Activated CD8-positive, alpha-beta T cell treated with anti-CD3 and anti-CD28 coated beads for 36 hours (primary cell): ENCODE measurements at regions not wholly inside any gene's neighbourhood (a gene's known extent, or its start where the extent isn't known, plus 50 kb on each side); places are given as distances from the start of the nearest gene placed in this dataset.

Experiments
- ATAC-seq: fragments of 200-7000 bp; cut with Tn5 transposase; one replicate; pipeline ENCODE4 v1.10.0; 2021; ENCODE audit warnings: mild to moderate bottlenecking, moderate library complexity
- CTCF ChIA-PET: fragments of 350-600 bp; sonication (Branson Sonifier 250); formaldehyde crosslinking; loops from one replicate; lab custom pipeline; 2021; ENCODE audit warnings: antibody characterized with exemption; lab: Charles Lee
- POLR2A ChIA-PET: fragments of 350-600 bp; sonication (Branson Sonifier 250); formaldehyde crosslinking; loops from one replicate; lab custom pipeline; 2021; ENCODE audit warnings: antibody characterized with exemption; lab: Charles Lee
- DNase-seq: peaks from one replicate; pipeline ENCODE4 v3.0.0-alpha.2; 2020
- H3K27ac Mint-ChIP-seq: one replicate; pipeline ENCODE4 v1.8.0; 2021; ENCODE audit warnings: mild to moderate bottlenecking, mixed read lengths
- H3K27me3 Mint-ChIP-seq: one replicate; pipeline ENCODE4 v1.8.0; 2021; ENCODE audit warnings: mixed read lengths
- H3K36me3 Mint-ChIP-seq: one replicate; pipeline ENCODE4 v1.8.0; 2021; ENCODE audit warnings: low read depth, mixed read lengths
- H3K4me1 Mint-ChIP-seq: one replicate; pipeline ENCODE4 v1.8.0; 2021; ENCODE audit warnings: low read depth, mixed read lengths
- H3K4me3 Mint-ChIP-seq: one replicate; pipeline ENCODE4 v1.8.0; 2021; ENCODE audit warnings: mild to moderate bottlenecking, moderate library complexity, mixed read lengths
- H3K9me3 Mint-ChIP-seq: one replicate; pipeline ENCODE4 v1.8.0; 2021; ENCODE audit warnings: mixed read lengths
- intact Hi-C: fragments of 100-400 bp; cut with micrococcal nuclease; formaldehyde crosslinking; loops from one replicate; pipeline ENCODE4 v1.10.0; 2022
- TF ChIP-seq, protein P1 (sequence below): fragments of 200-600 bp; IDR thresholded peaks from one replicate; pipeline ENCODE4 v1.8.0; 2022; ENCODE audit warnings: antibody characterized with exemption, mild to moderate bottlenecking

DNA sequence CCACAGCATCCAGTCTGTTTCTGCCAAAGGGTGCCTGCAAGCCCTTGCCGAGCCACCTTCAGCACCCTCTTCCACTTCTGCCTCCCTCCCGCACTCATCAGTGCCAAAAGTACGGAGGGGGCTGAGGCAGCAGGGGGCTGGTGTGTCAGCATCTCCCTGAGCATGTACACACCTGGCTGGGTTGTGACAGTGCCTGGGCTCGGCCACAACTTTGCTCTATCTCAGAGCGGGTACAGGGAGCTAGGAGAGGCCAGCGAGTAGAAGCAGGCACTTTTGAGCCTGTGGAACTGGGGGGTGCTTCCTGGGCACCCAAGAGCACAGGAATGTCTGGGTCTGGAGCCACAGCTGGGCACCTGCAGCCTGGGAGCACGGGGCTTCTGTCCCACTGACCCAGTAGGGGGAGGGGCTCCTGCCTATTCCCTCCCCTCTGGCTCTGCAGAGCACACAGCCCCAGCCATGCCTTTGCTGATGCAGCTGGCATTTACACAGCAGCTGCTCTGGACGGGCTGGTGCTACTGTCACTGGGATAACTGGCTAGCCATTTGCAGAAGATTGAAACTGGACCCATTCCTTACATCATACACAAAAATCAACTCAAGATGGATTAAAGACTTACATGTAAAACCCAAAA is 319.8 kb upstream of the RRP15 start:
- TF ChIP-seq, protein P1, sequence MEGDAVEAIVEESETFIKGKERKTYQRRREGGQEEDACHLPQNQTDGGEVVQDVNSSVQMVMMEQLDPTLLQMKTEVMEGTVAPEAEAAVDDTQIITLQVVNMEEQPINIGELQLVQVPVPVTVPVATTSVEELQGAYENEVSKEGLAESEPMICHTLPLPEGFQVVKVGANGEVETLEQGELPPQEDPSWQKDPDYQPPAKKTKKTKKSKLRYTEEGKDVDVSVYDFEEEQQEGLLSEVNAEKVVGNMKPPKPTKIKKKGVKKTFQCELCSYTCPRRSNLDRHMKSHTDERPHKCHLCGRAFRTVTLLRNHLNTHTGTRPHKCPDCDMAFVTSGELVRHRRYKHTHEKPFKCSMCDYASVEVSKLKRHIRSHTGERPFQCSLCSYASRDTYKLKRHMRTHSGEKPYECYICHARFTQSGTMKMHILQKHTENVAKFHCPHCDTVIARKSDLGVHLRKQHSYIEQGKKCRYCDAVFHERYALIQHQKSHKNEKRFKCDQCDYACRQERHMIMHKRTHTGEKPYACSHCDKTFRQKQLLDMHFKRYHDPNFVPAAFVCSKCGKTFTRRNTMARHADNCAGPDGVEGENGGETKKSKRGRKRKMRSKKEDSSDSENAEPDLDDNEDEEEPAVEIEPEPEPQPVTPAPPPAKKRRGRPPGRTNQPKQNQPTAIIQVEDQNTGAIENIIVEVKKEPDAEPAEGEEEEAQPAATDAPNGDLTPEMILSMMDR, result no peak
- intact Hi-C loops, result no loop called here
- CTCF ChIA-PET, result no interaction called here
- POLR2A ChIA-PET, result no interaction called here
- no peaks in the 10 kb centered on the region for H3K9me3 Mint-ChIP-seq
- no peak for ATAC-seq
- H3K36me3 Mint-ChIP-seq, result no peaks in the 10 kb centered on the region
- H3K4me1 Mint-ChIP-seq, result no peaks in the 10 kb centered on the region
- no peak overlapping the region for H3K4me3 Mint-ChIP-seq
- no peaks in the 10 kb centered on the region for H3K27me3 Mint-ChIP-seq
- DNase-seq, result no peak
- H3K27ac Mint-ChIP-seq, result no peak overlapping the region

DNA sequence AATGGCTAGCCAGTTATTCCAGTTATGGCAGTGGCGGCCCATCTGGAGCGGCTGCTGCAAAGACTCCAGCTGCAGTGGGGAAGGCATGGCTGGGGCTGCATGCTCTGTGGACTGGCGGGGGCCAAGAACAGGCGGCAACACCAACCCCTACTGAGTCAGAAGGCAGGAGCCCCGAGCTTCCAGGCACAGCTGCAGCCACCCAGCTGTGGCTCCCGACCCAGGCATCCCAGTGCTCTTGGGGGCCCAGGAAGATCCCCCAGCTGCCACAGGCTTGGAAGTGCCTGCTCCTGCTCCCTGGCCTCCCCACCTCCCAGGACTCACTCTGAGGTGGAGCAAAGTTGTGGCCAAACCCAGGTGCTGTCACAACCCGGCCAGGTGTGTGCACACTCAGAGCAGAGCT is 317.0 kb upstream of the RRP15 start:
- Mint-ChIP-seq H3K4me1 (no peaks in the 10 kb centered on the region), H3K27me3 (no peaks in the 10 kb centered on the region), H3K9me3 (no peaks in the 10 kb centered on the region), H3K4me3 (no peak overlapping the region), H3K36me3 (no peaks in the 10 kb centered on the region), H3K27ac (no peak overlapping the region)
- TF ChIP-seq, protein P1, result no peak
- ChIA-PET CTCF (no interaction called here), POLR2A (no interaction called here)
- intact Hi-C loops, result no loop called here
- DNase-seq, result no peak
- ATAC-seq, result no peak

DNA sequence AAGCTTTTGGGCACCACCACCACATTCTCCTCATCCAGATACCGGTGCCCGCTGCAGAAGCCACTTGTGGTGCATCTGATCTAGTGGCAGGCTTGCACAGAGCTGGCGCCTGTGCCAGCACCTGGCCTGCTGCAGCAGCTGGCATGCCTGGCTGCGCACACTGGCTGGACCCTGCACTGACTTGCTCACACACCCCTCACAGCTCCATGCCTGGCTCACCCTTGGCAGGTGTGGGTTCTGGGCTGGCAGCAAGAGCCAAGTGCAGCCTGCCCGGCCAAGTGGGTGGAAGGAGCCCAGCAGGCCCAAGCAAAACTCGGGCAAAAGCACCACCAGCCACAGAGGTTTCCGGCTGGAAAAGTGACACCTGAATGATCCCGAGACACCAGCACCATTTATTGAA is 315.7 kb upstream of the RRP15 start:
- intact Hi-C loops, result no loop called here
- ChIA-PET CTCF (no interaction called here), POLR2A (no interaction called here)
- TF ChIP-seq, protein P1, result no peak
- Mint-ChIP-seq H3K36me3 (no peaks in the 10 kb centered on the region), H3K9me3 (no peaks in the 10 kb centered on the region), H3K4me1 (no peaks in the 10 kb centered on the region), H3K4me3 (no peak overlapping the region), H3K27me3 (no peaks in the 10 kb centered on the region), H3K27ac (no peak overlapping the region)
- no peak for DNase-seq
- ATAC-seq, result no peak

DNA sequence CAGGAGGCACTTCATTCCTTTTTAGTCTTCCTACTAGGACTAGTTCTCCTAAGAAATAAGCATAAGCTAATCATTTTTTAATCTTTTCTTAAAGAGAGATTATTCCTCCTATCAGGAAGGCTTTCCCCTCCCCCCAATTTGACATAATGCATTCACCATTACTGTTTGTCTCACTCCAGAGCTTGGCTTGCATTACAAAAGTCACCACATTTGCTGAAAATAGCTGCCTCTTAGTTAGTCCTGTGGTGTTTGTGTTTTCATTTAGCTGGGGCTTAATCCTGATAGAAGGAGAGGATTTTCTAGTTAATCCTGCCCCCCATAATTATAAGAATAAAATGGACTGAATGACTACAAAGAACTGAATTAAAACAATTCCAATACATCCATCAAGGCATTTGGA is 307.1 kb upstream of the RRP15 start:
- TF ChIP-seq, protein P1, result no peak
- Mint-ChIP-seq H3K4me1 (no peaks in the 10 kb centered on the region), H3K27ac (no peak overlapping the region), H3K27me3 (no peaks in the 10 kb centered on the region), H3K4me3 (no peak overlapping the region), H3K9me3 (peaks cover 4% of the 10 kb centered on the region), H3K36me3 (no peaks in the 10 kb centered on the region)
- POLR2A ChIA-PET, result no interaction called here
- CTCF ChIA-PET, result no interaction called here
- intact Hi-C loops, result no loop called here
- no peak for DNase-seq
- no peak for ATAC-seq

DNA sequence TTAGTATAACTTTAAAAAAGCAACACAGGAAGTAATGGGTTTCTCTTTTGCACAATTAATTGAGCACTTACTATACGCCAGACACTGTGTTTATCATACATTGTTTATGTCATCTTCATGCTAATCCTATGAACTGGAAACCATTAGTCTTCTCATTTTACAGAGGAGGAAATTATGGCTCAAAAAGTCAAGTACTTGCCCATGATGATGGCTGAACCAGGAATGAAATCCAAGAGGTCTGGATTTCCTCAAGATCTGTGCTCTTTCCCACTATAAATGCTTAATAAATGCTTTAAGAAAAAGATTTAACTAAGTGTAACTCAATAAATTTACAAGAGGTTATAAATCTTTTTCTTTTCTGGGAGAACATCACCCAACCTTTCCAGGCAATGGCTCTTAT is 303.7 kb upstream of the RRP15 start:
- H3K36me3 Mint-ChIP-seq, result no peaks in the 10 kb centered on the region
- H3K9me3 Mint-ChIP-seq, result peaks cover 2% of the 10 kb centered on the region
- TF ChIP-seq, protein P1, result no peak
- H3K4me1 Mint-ChIP-seq, result no peaks in the 10 kb centered on the region
- intact Hi-C loops, result no loop called here
- ChIA-PET POLR2A (no interaction called here), CTCF (no interaction called here)
- ATAC-seq (no peak), DNase-seq (no peak)
- H3K27ac Mint-ChIP-seq, result no peak overlapping the region
- no peaks in the 10 kb centered on the region for H3K27me3 Mint-ChIP-seq
- H3K4me3 Mint-ChIP-seq, result no peak overlapping the region
